ENCODE measurements at regions not wholly inside any gene's neighbourhood (a gene's known extent, or its start where the extent isn't known, plus 50 kb on each side); places are given as distances from the start of the nearest gene placed in this dataset.

- DNase-seq (ENCODE audit: low spot score in 2 of 2) = no peak
- Histone ChIP-seq H3K4me3 (no peak overlapping the region), H3K27me3 (peaks cover 0 to 35% of the 10 kb centered on the region in 2 donors), H3K27ac (no peak overlapping the region), H3K4me1 (no peaks in the 10 kb centered on the region), H3K36me3 (no peaks in the 10 kb centered on the region), H3K9me3 (no peaks in the 10 kb centered on the region)
- TF ChIP-seq CTCF (IDR thresholded peaks at IDR 0.05) (no peak), POLR2A (IDR thresholded peaks at IDR 0.05) (no peak), EP300 (IDR thresholded peaks at IDR 0.05) (no peak)
- 80 to 85% methylated on average over 3 of the region's 3 CpGs for WGBS, 2 donors
Observed at GRCh38 chr15:77741106-77741505, 108.4 kb upstream of the LINGO1 start.

- 45 to 46% methylated on average over 3 to 4 of the region's 4 CpGs for WGBS, 2 donors
- Histone ChIP-seq H3K36me3 (no peaks in the 10 kb centered on the region), H3K27me3 (peaks cover 0 to 35% of the 10 kb centered on the region in 2 donors), H3K27ac (no peak overlapping the region), H3K4me3 (no peak overlapping the region), H3K4me1 (no peaks in the 10 kb centered on the region), H3K9me3 (no peaks in the 10 kb centered on the region)
- no peak for TF ChIP-seq POLR2A (IDR thresholded peaks at IDR 0.05)
- TF ChIP-seq EP300 (IDR thresholded peaks at IDR 0.05) = no peak
- no peak for DNase-seq (ENCODE audit: low spot score in 2 of 2)
Observed at GRCh38 chr15:77739591-77740378, 107.1 kb upstream of the LINGO1 start.

- Histone ChIP-seq H3K4me3 (no peak overlapping the region), H3K27me3 (peaks cover 0 to 35% of the 10 kb centered on the region in 2 donors), H3K27ac (no peak overlapping the region), H3K36me3 (no peaks in the 10 kb centered on the region), H3K9me3 (no peaks in the 10 kb centered on the region), H3K4me1 (no peaks in the 10 kb centered on the region)
- no peak for DNase-seq (ENCODE audit: low spot score in 2 of 2)
- WGBS, 2 donors = 45 to 55% methylated on average over 16 to 17 of the region's 17 CpGs
- TF ChIP-seq POLR2A (IDR thresholded peaks at IDR 0.05) (no peak), CTCF (IDR thresholded peaks at IDR 0.05) (no peak)
Observed at GRCh38 chr15:77738441-77739302, 106.0 kb upstream of the LINGO1 start.

- WGBS, 2 donors = 68 to 76% methylated on average over 5 of the region's 5 CpGs
Observed at GRCh38 chr15:77738038-77738370, 105.3 kb upstream of the LINGO1 start.

More at GRCh38 chr15:77738038-77738370, 105.3 kb upstream of the LINGO1 start:
- DNase-seq (ENCODE audit: low spot score in 2 of 2) = no peak
- Histone ChIP-seq H3K4me3 (no peak overlapping the region), H3K27me3 (peaks cover 0 to 29% of the 10 kb centered on the region in 2 donors), H3K9me3 (no peaks in the 10 kb centered on the region), H3K36me3 (no peaks in the 10 kb centered on the region), H3K27ac (no peak overlapping the region), H3K4me1 (no peaks in the 10 kb centered on the region)
- no peak for TF ChIP-seq POLR2A (IDR thresholded peaks at IDR 0.05)
- no peak for TF ChIP-seq EP300 (IDR thresholded peaks at IDR 0.05)
- TF ChIP-seq CTCF (IDR thresholded peaks at IDR 0.05) = no peak

Data from tibial nerve (tissue), 4 donors.